Small intestine (tissue), 7 donors: ENCODE measurements at regions not wholly inside any gene's neighbourhood (a gene's known extent, or its start where the extent isn't known, plus 50 kb on each side); places are given as distances from the start of the nearest gene placed in this dataset.
"Not testable (repeated sequence)": the region's sequence is repeated elsewhere in the genome, so short reads cannot be mapped to it uniquely, and the experiment has no call there.

ENCODE experiments used
- DNase-seq, 2 donors: peaks; one replicate each; pipeline versions ENCODE4 v3.0.0 to v3.0.0-alpha.2; 2013
- FAIRE-seq: peaks from 2 replicates; lab custom pipeline; 2012; peaks lifted over from hg19 to GRCh38; lab: Jason Lieb, UNC
- H3K27ac ChIP-seq, 3 donors: one replicate each; pipeline ENCODE4 v1.5.1; 2013; ENCODE audit warnings: low read length in 2 of 3, mild to moderate bottlenecking in 2 of 3, control low read depth in 1 of 3, inconsistent platforms in 1 of 3, low read depth in 1 of 3, moderate library complexity in 1 of 3
- H3K27me3 ChIP-seq, 3 donors: one replicate each; pipeline ENCODE4 v1.6.1; 2013; ENCODE audit warnings: low read length in 3 of 3, inconsistent platforms in 1 of 3; ENCODE audit not compliant: control insufficient read depth in 3 of 3, insufficient read depth in 3 of 3
- H3K36me3 ChIP-seq, 3 donors: one replicate each; pipeline ENCODE4 v1.6.1; 2013; ENCODE audit warnings: low read length in 3 of 3, inconsistent platforms in 1 of 3, low read depth in 1 of 3, mild to moderate bottlenecking in 1 of 3, moderate library complexity in 1 of 3; ENCODE audit not compliant: control insufficient read depth in 3 of 3, insufficient read depth in 2 of 3
- H3K4me1 ChIP-seq, 3 donors: one replicate each; pipeline ENCODE4 v1.6.1; 2013; ENCODE audit warnings: low read length in 2 of 3, inconsistent platforms in 1 of 3, low read depth in 1 of 3, mild to moderate bottlenecking in 1 of 3, moderate library complexity in 1 of 3; ENCODE audit not compliant: control insufficient read depth in 3 of 3, insufficient read depth in 2 of 3
- H3K4me3 ChIP-seq, 3 donors: one replicate each; pipeline ENCODE4 v1.5.1; 2013; ENCODE audit warnings: low read length in 3 of 3, control low read depth in 1 of 3, inconsistent platforms in 1 of 3, low read depth in 1 of 3, mild to moderate bottlenecking in 1 of 3, moderate library complexity in 1 of 3
- H3K9me3 ChIP-seq, 2 donors: one replicate each; pipeline ENCODE4 v1.6.1; 2013; ENCODE audit warnings: low read depth in 1 of 2, low read length in 1 of 2; ENCODE audit not compliant: control insufficient read depth in 2 of 2, insufficient read depth in 1 of 2
- WGBS, 3 donors: extraction: QIAGEN DNeasy Blood & Tissue Kit; methylation state at CpG; one replicate each; pipeline ENCODE4 v1.1.7; 2013; 5-methylcytosine and 5-hydroxymethylcytosine counted together
- donor health status: healthy with polysubstance abuse.
- donor health status: control.
- donor health status: control.
- donor health status: Bipolar disorder and iron deficiency.
- donor health status: healthy.

DNA sequence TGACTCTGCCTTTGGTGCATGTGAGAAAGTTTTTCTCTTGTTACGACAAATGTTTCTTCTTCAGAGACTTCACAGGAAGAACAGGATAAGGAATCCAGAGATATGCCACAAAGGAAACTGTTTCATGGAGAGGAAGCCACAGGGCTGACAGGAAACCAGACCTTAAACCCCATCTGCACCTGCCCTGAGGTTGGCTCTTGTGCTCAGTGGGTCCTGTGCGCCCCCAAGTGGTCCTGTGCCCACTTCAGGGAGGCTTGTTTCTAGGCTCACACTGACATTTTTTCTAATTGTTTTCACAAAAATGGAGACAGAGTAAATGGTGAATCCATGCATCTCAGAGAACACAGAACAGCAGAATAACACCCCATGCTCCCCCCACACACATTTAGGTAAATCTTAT, 1193.5 kb downstream of the TMEM121 start:
- H3K27ac ChIP-seq, DNase-seq, H3K36me3 ChIP-seq, H3K27me3 ChIP-seq, FAIRE-seq, H3K4me1 ChIP-seq, H3K4me3 ChIP-seq, H3K9me3 ChIP-seq: not testable (repeated sequence)
- WGBS, 3 donors = 48 to 67% methylated on average over 1 to 2 of the region's 2 CpGs; no CpG with 5 or more reads in 1 of the 3 donors

DNA sequence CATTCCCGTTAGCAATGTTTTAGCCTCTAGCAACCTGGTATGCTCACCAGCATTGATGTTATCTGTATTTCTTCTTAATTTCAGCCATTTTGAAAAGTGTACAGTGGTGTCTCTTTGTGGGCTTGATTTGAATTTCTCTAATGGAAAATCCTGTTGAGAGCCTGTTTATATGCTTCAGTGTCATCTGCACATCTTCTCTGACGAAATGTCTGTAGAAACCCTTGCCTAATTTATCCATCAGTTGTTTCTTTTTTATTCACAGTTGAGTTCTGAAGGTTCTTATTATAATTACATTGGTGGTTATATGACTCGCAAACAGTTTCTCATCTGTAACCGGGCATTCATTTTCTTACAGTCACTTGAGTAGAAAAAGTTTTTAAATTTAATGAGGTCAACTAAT, 1195.5 kb downstream of the TMEM121 start:
- H3K4me1 ChIP-seq, DNase-seq: not testable (repeated sequence)
- WGBS, 3 donors = 54 to 57% (median 55%) methylated on average over 4 of the region's 4 CpGs

DNA sequence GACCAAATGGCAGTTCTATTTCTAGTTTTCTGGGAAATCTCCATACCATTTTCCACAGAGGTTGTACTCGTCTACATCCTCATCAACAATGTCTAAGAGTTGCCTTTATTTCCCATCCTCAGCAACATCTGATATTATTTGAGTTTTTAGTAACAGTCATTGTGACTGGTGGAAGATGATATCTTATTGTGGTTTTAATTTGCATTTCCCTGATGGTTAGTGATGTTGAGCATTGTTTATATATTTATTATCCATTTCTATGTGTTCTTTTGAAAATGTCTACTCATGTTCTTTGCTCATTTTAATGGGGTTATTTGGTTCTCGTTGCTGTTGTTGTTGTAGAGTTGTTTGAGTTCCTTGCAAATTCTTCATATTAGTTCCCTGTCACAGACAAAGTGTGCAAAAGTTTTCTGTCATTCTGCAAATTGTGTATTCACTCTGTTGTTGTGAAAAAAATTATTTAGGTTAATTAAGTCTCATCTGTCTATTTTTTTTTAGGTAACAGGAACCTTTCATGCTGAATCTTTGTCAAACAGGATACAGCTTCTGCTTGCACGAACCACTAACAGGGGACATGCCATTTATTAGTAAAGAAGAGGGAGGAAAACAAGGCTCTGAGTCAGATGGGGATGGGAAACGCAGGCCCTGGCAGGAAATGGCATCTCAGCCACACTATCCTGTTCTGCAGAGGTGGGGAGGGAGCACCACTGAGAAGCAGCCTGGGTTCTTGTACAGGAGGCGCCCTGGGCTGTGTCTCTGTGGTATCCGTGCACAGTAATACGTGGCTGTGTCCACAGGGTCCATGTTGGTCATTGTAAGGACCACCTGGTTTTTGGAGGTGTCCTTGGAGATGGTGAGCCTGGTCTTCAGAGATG, 1196.7 kb downstream of the TMEM121 start:
- not testable (repeated sequence) for H3K4me3 ChIP-seq, FAIRE-seq, H3K9me3 ChIP-seq, DNase-seq, H3K4me1 ChIP-seq, H3K27me3 ChIP-seq, H3K27ac ChIP-seq, H3K36me3 ChIP-seq
- WGBS, 3 donors = 37 to 54% methylated on average over 3 of the region's 7 CpGs; no CpG with 5 or more reads in 1 of the 3 donors

More for the DNA sequence above, 1195.5 kb downstream of the TMEM121 start:
- H3K27ac ChIP-seq, H3K36me3 ChIP-seq, H3K27me3 ChIP-seq, FAIRE-seq, H3K9me3 ChIP-seq, H3K4me3 ChIP-seq: not testable (repeated sequence)

DNA sequence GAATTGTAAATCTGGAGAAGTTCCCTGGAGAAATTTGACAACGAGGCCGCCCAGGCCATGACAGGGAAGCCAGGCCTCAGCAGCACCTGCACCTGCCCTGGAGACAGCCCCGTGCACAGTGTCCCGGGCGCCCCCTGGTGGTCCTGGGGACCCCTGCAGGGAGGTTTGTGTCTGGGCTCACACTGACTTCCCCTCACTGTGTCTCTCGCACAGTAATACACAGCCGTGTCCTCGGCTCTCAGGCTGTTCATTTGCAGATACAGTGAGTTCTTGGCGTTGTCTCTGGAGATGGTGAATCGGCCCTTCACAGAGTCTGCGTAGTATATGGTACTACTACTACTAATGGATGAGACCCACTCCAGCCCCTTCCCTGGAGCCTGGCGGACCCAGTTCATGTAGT, 1201.6 kb downstream of the TMEM121 start:
- FAIRE-seq, H3K27me3 ChIP-seq, H3K36me3 ChIP-seq, H3K27ac ChIP-seq, H3K4me3 ChIP-seq, H3K4me1 ChIP-seq, H3K9me3 ChIP-seq, DNase-seq: not testable (repeated sequence)
- 42 to 67% methylated on average over 3 to 9 of the region's 12 CpGs; no CpG with 5 or more reads in 1 of the 3 donors for WGBS, 3 donors

DNA sequence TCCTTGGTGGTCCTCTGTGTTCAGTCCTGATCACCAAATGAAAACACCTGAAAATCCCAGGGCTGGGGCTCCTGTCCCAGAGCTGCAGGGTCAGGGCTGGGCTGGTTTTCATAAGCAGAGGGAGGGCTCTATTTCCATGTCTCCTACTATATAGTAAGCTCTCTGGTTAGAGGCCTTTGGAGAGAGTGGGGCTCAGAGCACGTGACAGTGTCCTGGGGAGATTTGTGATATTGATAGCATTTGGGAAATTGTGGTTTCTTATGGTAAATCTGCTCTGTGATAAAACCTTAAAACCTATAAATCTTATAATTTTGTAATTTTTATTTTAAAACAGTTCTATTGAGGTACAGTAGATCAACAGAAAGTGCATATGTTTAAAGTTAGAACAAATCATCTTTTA, 1202.2 kb downstream of the TMEM121 start:
- Histone ChIP-seq H3K27ac (no peak overlapping the region), H3K27me3 (no peaks in the 10 kb centered on the region), H3K9me3 (no peaks in the 10 kb centered on the region), H3K4me1 (no peaks in the 10 kb centered on the region), H3K36me3 (no peaks in the 10 kb centered on the region), H3K4me3 (no peak overlapping the region)
- DNase-seq (no peak), FAIRE-seq (no peak)
- 20 to 50% (median 46%) methylated on average over 1 of the region's 1 CpG for WGBS, 3 donors

DNA sequence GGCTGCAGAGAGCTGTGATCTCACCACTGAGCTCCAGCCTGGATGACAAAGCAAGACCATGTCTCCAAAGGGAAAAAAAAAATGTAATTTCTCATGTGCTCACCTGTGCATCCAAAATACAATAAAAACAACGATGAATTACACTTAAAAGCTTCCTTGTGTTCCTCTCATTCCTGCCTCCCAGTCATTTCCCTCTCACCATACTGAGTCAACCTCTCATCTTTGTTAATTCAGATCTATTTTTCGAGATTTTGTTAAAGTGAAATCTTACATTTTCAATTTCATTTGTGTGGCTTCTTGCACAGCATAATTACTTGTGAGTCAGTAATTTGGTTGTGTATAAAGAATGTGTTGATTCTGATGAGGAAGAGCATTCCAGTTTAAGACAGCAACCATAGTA, 1203.2 kb downstream of the TMEM121 start:
- Histone ChIP-seq H3K27me3 (no peaks in the 10 kb centered on the region), H3K27ac (no peak overlapping the region), H3K4me1 (no peaks in the 10 kb centered on the region), H3K36me3 (no peaks in the 10 kb centered on the region), H3K4me3 (no peak overlapping the region), H3K9me3 (no peaks in the 10 kb centered on the region)
- FAIRE-seq = no peak
- DNase-seq = no peak
- WGBS, 3 donors = 41 to 60% (median 53%) methylated on average over 1 to 2 of the region's 2 CpGs

DNA sequence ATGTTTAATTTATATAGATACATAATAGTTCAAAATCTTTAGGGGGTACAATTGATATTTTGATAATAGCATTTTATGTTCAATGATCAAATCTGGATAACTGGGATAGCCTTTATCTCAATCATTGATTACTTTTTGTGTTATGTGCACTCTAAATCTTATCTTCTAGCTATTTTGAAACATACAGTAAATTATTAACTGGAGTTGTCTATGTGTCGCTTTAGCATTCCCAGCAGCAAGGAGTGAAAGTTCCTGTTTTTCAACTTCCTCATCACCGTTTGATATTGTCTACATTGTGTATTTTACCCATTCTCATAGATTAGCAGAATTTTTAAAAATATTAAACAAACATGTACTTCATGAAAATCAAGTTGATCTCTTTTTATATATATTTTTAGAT, 1207.4 kb downstream of the TMEM121 start:
- no peak overlapping the region for H3K4me3 ChIP-seq
- 36 to 40% (median 37%) methylated on average over 2 of the region's 2 CpGs for WGBS, 3 donors
- H3K9me3 ChIP-seq = no peaks in the 10 kb centered on the region
- no peak overlapping the region for H3K27ac ChIP-seq
- H3K36me3 ChIP-seq = no peaks in the 10 kb centered on the region
- H3K4me1 ChIP-seq = no peaks in the 10 kb centered on the region
- H3K27me3 ChIP-seq = no peaks in the 10 kb centered on the region
- FAIRE-seq (no peak), DNase-seq (no peak)

DNA sequence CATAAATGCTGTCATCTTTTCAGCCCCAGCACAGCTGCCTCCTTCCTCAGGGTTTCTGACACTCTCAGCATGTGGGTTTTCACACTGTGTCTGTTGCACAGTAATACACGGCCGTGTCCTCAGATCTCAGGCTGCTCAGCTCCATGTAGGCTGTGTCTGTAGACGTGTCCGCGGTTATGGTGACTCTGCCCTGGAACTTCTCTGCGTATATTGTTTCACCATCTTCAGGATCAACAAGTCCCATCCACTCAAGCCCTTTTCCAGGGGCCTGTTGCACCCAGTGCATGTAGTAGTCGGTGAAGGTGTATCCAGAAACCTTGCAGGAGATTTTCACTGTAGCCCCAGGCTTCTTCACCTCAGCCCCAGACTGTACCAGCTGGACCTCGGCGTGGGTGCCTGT, 1210.6 kb downstream of the TMEM121 start:
- FAIRE-seq = no peak
- Histone ChIP-seq H3K4me3 (no peak overlapping the region), H3K27me3 (no peaks in the 10 kb centered on the region), H3K9me3 (no peaks in the 10 kb centered on the region), H3K27ac (no peak overlapping the region), H3K36me3 (no peaks in the 10 kb centered on the region), H3K4me1 (no peaks in the 10 kb centered on the region)
- no peak for DNase-seq
- 71 to 76% methylated on average over 9 of the region's 9 CpGs; no CpG with 5 or more reads in 1 of the 3 donors for WGBS, 3 donors
